HL-60 (cell line): ENCODE measurements at regions not wholly inside any gene's neighbourhood (a gene's known extent, or its start where the extent isn't known, plus 50 kb on each side); places are given as distances from the start of the nearest gene placed in this dataset.

Experiments used
- DNase-seq, 2 experiments: peaks; one replicate each; pipeline ENCODE4 v3.0.0-alpha.2; 2010 to 2020; ENCODE audit warnings: low read depth in 1 of 2, low spot score in 1 of 2
- H3K27ac ChIP-seq: fragments of 250-450 bp; sonication (Bioruptor Pico); replicated peaks from 2 replicates; pipeline ENCODE4 v1.5.1; 2020; ENCODE audit warnings: mild to moderate bottlenecking, moderate library complexity
- H3K27me3 ChIP-seq: fragments of 250-450 bp; sonication (Bioruptor Pico); 2 replicates; pipeline ENCODE4 v1.5.1; 2021; ENCODE audit warnings: mild to moderate bottlenecking, moderate library complexity; ENCODE audit not compliant: insufficient read depth, poor library complexity, severe bottlenecking
- H3K4me3 ChIP-seq: replicated peaks from 2 replicates; pipeline ENCODE4 v1.5.1; 2011; ENCODE audit warnings: mild to moderate bottlenecking, control low read depth, low read length; ENCODE audit not compliant: insufficient read depth
- CTCF ChIP-seq: IDR thresholded peaks from one replicate; pipeline ENCODE4 v1.5.1; 2011; ENCODE audit warnings: low read length, control low read depth, inconsistent platforms; ENCODE audit not compliant: insufficient read depth
- GABPA ChIP-seq: IDR thresholded peaks from 2 replicates; pipeline ENCODE4 v1.6.1; 2012; ENCODE audit warnings: low read depth
- POLR2AphosphoS5 ChIP-seq: IDR thresholded peaks from 2 replicates; pipeline ENCODE4 v1.6.1; 2012; ENCODE audit warnings: low read depth
- REST ChIP-seq: IDR thresholded peaks from 2 replicates; pipeline ENCODE4 v1.6.1; 2012; ENCODE audit warnings: low read depth; ENCODE audit not compliant: insufficient replicate concordance
- SPI1 ChIP-seq: IDR thresholded peaks from 2 replicates; pipeline ENCODE4 v1.6.1; 2012; ENCODE audit warnings: low read depth, mild to moderate bottlenecking, borderline replicate concordance

GRCh38 chr2:157182834-157183396, 74.6 kb upstream of the GALNT5 start:
- H3K27ac ChIP-seq = no peak overlapping the region
- DNase-seq = no peak
- no peak for TF ChIP-seq CTCF
- TF ChIP-seq SPI1 = no peak
- TF ChIP-seq REST = no peak
- no peak for TF ChIP-seq POLR2AphosphoS5
- no peak for TF ChIP-seq GABPA
- peaks cover 3% of the 10 kb centered on the region for H3K27me3 ChIP-seq
- H3K4me3 ChIP-seq = no peak overlapping the region

- TF ChIP-seq SPI1 (no peak), CTCF (no peak), GABPA (no peak), REST (no peak), POLR2AphosphoS5 (no peak)
- DNase-seq = no peak
- H3K27me3 ChIP-seq = peaks cover 3% of the 10 kb centered on the region
- no peak overlapping the region for H3K4me3 ChIP-seq
- H3K27ac ChIP-seq = no peak overlapping the region
These were observed 73.2 kb upstream of the GALNT5 start for GRCh38 chr2:157184161-157184895.

GRCh38 chr2:157185476-157186227, 71.9 kb upstream of the GALNT5 start:
- H3K4me3 ChIP-seq = no peak overlapping the region
- no peak overlapping the region for H3K27ac ChIP-seq
- H3K27me3 ChIP-seq = no peaks in the 10 kb centered on the region
- no peak for TF ChIP-seq POLR2AphosphoS5
- no peak for TF ChIP-seq SPI1
- TF ChIP-seq REST = no peak
- TF ChIP-seq CTCF = no peak
- TF ChIP-seq GABPA = no peak
- no peak for DNase-seq
